Glutamatergic neuron (in vitro differentiated cells): ENCODE measurements at regions not wholly inside any gene's neighbourhood (a gene's known extent, or its start where the extent isn't known, plus 50 kb on each side); places are given as distances from the start of the nearest gene placed in this dataset.

Source experiments
- DNase-seq: peaks from one replicate; pipeline ENCODE4 v3.0.0; 2022
- H3K27ac Mint-ChIP-seq: one replicate; pipeline ENCODE4 v1.8.0; 2020; ENCODE audit warnings: mild to moderate bottlenecking, mixed read lengths, inconsistent platforms; ENCODE audit not compliant: unreplicated experiment
- H3K27me3 Mint-ChIP-seq: one replicate; pipeline ENCODE4 v1.8.0; 2020; ENCODE audit warnings: mild to moderate bottlenecking, moderate library complexity, mixed read lengths, inconsistent platforms; ENCODE audit not compliant: unreplicated experiment
- H3K36me3 Mint-ChIP-seq: one replicate; pipeline ENCODE4 v1.8.0; 2020; ENCODE audit warnings: mild to moderate bottlenecking, mixed read lengths, inconsistent platforms; ENCODE audit not compliant: unreplicated experiment
- H3K4me1 Mint-ChIP-seq: one replicate; pipeline ENCODE4 v1.8.0; 2020; ENCODE audit warnings: mild to moderate bottlenecking, low read depth, mixed read lengths, inconsistent platforms; ENCODE audit not compliant: unreplicated experiment
- H3K4me3 Mint-ChIP-seq: one replicate; pipeline ENCODE4 v1.8.0; 2020; ENCODE audit warnings: mild to moderate bottlenecking, mixed read lengths, inconsistent platforms; ENCODE audit not compliant: unreplicated experiment
- H3K9me3 Mint-ChIP-seq: one replicate; pipeline ENCODE4 v1.8.0; 2020; ENCODE audit warnings: mild to moderate bottlenecking, moderate library complexity, mixed read lengths, inconsistent platforms; ENCODE audit not compliant: unreplicated experiment
- CTCF ChIP-seq: fragments of 200-600 bp; sonication (generic); IDR thresholded peaks from one replicate; pipeline ENCODE4 v1.5.0; 2021; ENCODE audit not compliant: partially characterized antibody, unreplicated experiment

- Mint-ChIP-seq H3K27me3 (no peaks in the 10 kb centered on the region), H3K4me3 (no peak overlapping the region), H3K4me1 (no peaks in the 10 kb centered on the region), H3K36me3 (no peaks in the 10 kb centered on the region), H3K27ac (no peak overlapping the region), H3K9me3 (no peaks in the 10 kb centered on the region)
- no peak for TF ChIP-seq CTCF
- DNase-seq, result no peak
Measured at GRCh38 chr4:133014473-133015135, 134.5 kb upstream of the PCDH10 start.

GRCh38 chr4:133045288-133045687 is 103.8 kb upstream of the PCDH10 start:
- no peaks in the 10 kb centered on the region for H3K4me1 Mint-ChIP-seq
- H3K36me3 Mint-ChIP-seq, result no peaks in the 10 kb centered on the region
- no peaks in the 10 kb centered on the region for H3K27me3 Mint-ChIP-seq
- H3K4me3 Mint-ChIP-seq, result no peak overlapping the region
- no peak for DNase-seq
- no peak overlapping the region for H3K27ac Mint-ChIP-seq
- H3K9me3 Mint-ChIP-seq, result peaks cover 2% of the 10 kb centered on the region
- TF ChIP-seq CTCF, result no peak

- no peak for TF ChIP-seq CTCF
- DNase-seq, result no peak
- Mint-ChIP-seq H3K27ac (no peak overlapping the region), H3K4me1 (no peaks in the 10 kb centered on the region), H3K4me3 (no peak overlapping the region), H3K36me3 (no peaks in the 10 kb centered on the region), H3K9me3 (peaks cover 2% of the 10 kb centered on the region), H3K27me3 (no peaks in the 10 kb centered on the region)
Measured at GRCh38 chr4:133046156-133046555, 102.9 kb upstream of the PCDH10 start.

- H3K9me3 Mint-ChIP-seq, result no peaks in the 10 kb centered on the region
Measured at GRCh38 chr4:133058701-133059100, 90.4 kb upstream of the PCDH10 start.

GRCh38 chr4:133059117-133059516 is 90.0 kb upstream of the PCDH10 start:
- Mint-ChIP-seq H3K9me3 (no peaks in the 10 kb centered on the region), H3K4me3 (no peak overlapping the region), H3K4me1 (peaks cover 2% of the 10 kb centered on the region), H3K27ac (no peak overlapping the region), H3K27me3 (no peaks in the 10 kb centered on the region), H3K36me3 (no peaks in the 10 kb centered on the region)
- TF ChIP-seq CTCF, result no peak
- no peak for DNase-seq

More at GRCh38 chr4:133058701-133059100, 90.4 kb upstream of the PCDH10 start:
- peaks cover 2% of the 10 kb centered on the region for H3K4me1 Mint-ChIP-seq
- H3K36me3 Mint-ChIP-seq, result no peaks in the 10 kb centered on the region
- TF ChIP-seq CTCF, result no peak
- H3K27me3 Mint-ChIP-seq, result no peaks in the 10 kb centered on the region
- no peak overlapping the region for H3K27ac Mint-ChIP-seq
- DNase-seq, result no peak
- no peak overlapping the region for H3K4me3 Mint-ChIP-seq
